SK-N-SH (cell line): ENCODE measurements at regions not wholly inside any gene's neighbourhood (a gene's known extent, or its start where the extent isn't known, plus 50 kb on each side); places are given as distances from the start of the nearest gene placed in this dataset.

ENCODE experiments used
- EP300 ChIP-seq, 2 experiments: IDR thresholded peaks; 2 replicates each; pipeline versions ENCODE4 v1.4.0 to v1.6.1; 2012; ENCODE audit warnings: borderline replicate concordance in 1 of 2, low read depth in 1 of 2, low read length in 1 of 2
- EZH2phosphoT487 ChIP-seq: fragments of 200-600 bp; sonication (generic); IDR thresholded peaks from 2 replicates; pipeline ENCODE4 v1.6.1; 2017; ENCODE audit warnings: low read depth, mixed run types, mild to moderate bottlenecking, antibody characterized with exemption, moderate library complexity, borderline replicate concordance
- FOSL2 ChIP-seq: IDR thresholded peaks from 2 replicates; pipeline ENCODE4 v1.4.0; 2012; ENCODE audit warnings: low read depth, mild to moderate bottlenecking, moderate library complexity, borderline replicate concordance
- FOXJ3 ChIP-seq: sonication (generic); formaldehyde crosslinking; IDR thresholded peaks from 2 replicates; pipeline ENCODE4 v1.5.1; 2020; ENCODE audit warnings: mild to moderate bottlenecking, missing genetic modification reagents
- NFIC ChIP-seq: IDR thresholded peaks from 2 replicates; pipeline ENCODE4 v1.4.0; 2012; ENCODE audit warnings: borderline replicate concordance
- RFX5 ChIP-seq: IDR thresholded peaks from 2 replicates; pipeline ENCODE4 v1.6.1; 2012; ENCODE audit warnings: mild to moderate bottlenecking, improper control_type of control experiment, low read length
- SIN3A ChIP-seq: IDR thresholded peaks from 2 replicates; pipeline ENCODE4 v1.6.1; 2012; ENCODE audit warnings: low read depth, mild to moderate bottlenecking, low read length, moderate library complexity, borderline replicate concordance
- SMC3 ChIP-seq: IDR thresholded peaks from 2 replicates; pipeline ENCODE4 v1.6.1; 2012; ENCODE audit warnings: low read depth, low read length, improper control_type of control experiment
- YY1 ChIP-seq: IDR thresholded peaks from 2 replicates; pipeline ENCODE4 v1.4.0; 2012; ENCODE audit warnings: low read depth, mild to moderate bottlenecking
- TF ChIP-seq, protein P1 (sequence below): fragments of 200-600 bp; sonication (generic); IDR thresholded peaks from 2 replicates; pipeline ENCODE4 v1.6.1; 2017; ENCODE audit warnings: antibody characterized with exemption, mild to moderate bottlenecking, moderate library complexity
- TF ChIP-seq, protein P2 (sequence below): IDR thresholded peaks from 2 replicates; pipeline ENCODE4 v1.4.0; 2012; ENCODE audit warnings: low read depth, borderline replicate concordance

DNA sequence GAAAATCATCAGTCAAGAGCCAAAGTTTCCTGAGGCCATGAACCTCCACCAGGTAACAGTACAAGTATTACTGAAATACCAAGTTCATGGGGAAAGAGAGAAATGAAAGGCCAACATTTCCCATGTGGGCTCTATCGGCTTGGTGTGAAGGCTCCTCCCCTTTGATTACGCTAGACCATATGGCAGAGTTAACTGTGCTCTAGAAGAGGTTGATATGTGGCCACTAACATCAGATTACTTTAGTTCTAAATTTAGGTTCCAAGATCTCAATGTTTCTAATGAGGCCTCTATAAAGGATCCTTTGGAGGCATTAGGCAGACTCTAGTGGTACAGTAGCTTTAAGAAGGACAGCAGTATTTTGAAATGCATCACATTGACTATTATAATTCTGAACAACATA is 127.1 kb downstream of the SEMA6D start:
- TF ChIP-seq, protein P1, sequence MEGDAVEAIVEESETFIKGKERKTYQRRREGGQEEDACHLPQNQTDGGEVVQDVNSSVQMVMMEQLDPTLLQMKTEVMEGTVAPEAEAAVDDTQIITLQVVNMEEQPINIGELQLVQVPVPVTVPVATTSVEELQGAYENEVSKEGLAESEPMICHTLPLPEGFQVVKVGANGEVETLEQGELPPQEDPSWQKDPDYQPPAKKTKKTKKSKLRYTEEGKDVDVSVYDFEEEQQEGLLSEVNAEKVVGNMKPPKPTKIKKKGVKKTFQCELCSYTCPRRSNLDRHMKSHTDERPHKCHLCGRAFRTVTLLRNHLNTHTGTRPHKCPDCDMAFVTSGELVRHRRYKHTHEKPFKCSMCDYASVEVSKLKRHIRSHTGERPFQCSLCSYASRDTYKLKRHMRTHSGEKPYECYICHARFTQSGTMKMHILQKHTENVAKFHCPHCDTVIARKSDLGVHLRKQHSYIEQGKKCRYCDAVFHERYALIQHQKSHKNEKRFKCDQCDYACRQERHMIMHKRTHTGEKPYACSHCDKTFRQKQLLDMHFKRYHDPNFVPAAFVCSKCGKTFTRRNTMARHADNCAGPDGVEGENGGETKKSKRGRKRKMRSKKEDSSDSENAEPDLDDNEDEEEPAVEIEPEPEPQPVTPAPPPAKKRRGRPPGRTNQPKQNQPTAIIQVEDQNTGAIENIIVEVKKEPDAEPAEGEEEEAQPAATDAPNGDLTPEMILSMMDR: no peak
- no peak for TF ChIP-seq SMC3
- TF ChIP-seq SIN3A: no peak
- TF ChIP-seq, protein P2, sequence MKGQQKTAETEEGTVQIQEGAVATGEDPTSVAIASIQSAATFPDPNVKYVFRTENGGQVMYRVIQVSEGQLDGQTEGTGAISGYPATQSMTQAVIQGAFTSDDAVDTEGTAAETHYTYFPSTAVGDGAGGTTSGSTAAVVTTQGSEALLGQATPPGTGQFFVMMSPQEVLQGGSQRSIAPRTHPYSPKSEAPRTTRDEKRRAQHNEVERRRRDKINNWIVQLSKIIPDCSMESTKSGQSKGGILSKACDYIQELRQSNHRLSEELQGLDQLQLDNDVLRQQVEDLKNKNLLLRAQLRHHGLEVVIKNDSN: no peak
- no peak for TF ChIP-seq EP300 (IDR thresholded peaks at IDR 0.05; ENCODE audit: borderline replicate concordance in 1 of 2, low read depth in 1 of 2, low read length in 1 of 2)
- no peak for TF ChIP-seq YY1
- no peak for TF ChIP-seq RFX5
- no peak for TF ChIP-seq NFIC
- TF ChIP-seq EZH2phosphoT487: no peak
- TF ChIP-seq FOSL2: no peak
- no peak for TF ChIP-seq FOXJ3 (CRISPR knock-in tag)
